HG03095 (cell line): ENCODE measurements at regions not wholly inside any gene's neighbourhood (a gene's known extent, or its start where the extent isn't known, plus 50 kb on each side); places are given as distances from the start of the nearest gene placed in this dataset.
"Not testable (repeated sequence)": the region's sequence is repeated elsewhere in the genome, so short reads cannot be mapped to it uniquely, and the experiment has no call there.

Experiments
- ATAC-seq: cut with Tn5 transposase; IDR thresholded peaks from one replicate; pipeline ENCODE4 v1.9.1; 2021; ENCODE audit warnings: moderate library complexity; ENCODE audit not compliant: unreplicated experiment

- ATAC-seq: no peak
Observed at GRCh38 chr2:144668493-144669110, 148.7 kb upstream of the ZEB2 start.

- ATAC-seq: no peak
Observed at GRCh38 chr2:144666032-144666431, 146.1 kb upstream of the ZEB2 start.

DNA sequence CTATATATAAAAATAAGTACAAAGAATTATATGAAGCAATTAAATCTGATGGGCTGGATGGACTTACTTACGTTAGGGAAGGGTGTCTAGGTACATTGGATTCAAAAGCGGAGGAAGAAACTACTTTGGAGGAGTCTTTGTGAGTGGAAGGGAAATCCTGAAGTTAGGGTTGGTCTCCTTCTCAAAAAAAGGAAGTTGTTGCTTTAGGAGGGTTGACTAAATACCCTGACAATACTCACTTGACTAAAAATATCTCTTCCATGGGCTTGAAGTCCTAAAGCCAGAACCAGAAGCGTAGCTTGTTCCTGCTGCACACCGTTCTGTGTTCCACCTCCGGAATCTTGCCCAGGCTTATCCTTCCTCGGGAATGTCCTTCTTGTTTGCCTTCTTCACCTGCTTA, 143.3 kb upstream of the ZEB2 start:
- ATAC-seq: no peak

- ATAC-seq: no peak
Observed at GRCh38 chr2:144660518-144661316, 140.8 kb upstream of the ZEB2 start.

GRCh38 chr2:144659731-144660275, 139.9 kb upstream of the ZEB2 start:
- ATAC-seq: no peak

GRCh38 chr2:144654523-144654922, 134.6 kb upstream of the ZEB2 start:
- no peak for ATAC-seq

- no peak for ATAC-seq
Observed at GRCh38 chr2:144650907-144651306, 131.0 kb upstream of the ZEB2 start.

DNA sequence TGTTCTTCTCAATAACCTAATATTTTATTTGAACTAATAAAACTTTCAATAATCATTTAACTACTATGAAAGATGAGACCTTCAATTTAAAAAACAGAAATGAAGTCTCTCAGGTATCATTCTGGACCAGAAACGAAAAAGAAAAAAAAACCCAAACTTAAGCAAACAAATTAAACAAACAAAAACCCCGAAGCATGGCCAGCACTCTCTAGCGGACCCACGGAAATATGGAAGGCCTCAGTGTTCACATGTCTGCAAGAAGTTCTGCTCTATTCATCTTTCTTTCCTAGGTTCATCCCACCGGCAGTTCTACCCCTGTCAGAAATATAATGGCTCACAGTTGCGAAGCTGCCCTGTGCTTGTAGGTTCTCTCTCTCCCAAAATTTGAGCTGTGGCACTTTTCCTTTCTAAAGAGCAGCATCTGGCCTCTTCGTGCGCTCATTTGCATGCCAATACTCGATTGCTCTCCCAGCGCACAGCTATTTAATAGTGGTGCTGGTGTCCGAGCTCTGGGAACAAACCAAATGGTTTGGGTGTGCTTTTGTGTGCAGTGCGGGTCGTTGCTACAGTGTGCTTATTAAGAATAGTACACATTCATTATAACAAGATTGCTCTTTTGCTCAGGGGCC, 129.0 kb upstream of the ZEB2 start:
- no peak for ATAC-seq

DNA sequence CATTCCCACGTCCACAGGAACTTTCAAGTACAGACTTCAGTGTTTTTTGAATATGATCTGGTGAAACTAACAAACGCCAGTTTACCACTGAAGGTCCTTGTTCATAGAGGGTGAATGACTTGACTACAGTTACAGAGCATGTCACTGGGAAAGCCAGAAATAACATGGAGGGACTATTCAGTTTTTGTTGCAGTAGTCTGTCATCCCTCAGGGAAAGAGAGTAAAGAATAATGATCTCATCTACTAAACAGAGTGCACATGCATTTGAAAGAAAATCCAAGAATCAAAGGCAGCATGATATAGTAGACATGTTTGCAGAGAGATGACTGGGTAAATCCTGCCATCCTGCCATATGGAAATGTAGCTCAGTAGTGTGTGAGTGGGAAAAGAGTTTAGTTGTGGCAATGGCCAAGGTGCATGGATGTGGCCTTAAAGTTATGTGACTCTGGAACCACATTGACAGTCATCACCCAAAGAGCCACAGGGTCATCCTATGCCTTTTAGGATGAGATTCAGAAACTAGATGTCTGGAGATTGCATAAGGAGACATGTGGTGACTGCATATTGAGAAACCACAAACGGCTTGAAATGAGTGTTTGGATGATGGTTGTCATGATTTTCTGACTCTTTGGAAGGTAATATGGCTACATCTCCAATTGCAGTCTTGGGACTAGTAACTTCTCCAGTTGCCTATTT, 125.3 kb upstream of the ZEB2 start:
- ATAC-seq: no peak

GRCh38 chr2:144644549-144644948, 124.6 kb upstream of the ZEB2 start:
- ATAC-seq: no peak

DNA sequence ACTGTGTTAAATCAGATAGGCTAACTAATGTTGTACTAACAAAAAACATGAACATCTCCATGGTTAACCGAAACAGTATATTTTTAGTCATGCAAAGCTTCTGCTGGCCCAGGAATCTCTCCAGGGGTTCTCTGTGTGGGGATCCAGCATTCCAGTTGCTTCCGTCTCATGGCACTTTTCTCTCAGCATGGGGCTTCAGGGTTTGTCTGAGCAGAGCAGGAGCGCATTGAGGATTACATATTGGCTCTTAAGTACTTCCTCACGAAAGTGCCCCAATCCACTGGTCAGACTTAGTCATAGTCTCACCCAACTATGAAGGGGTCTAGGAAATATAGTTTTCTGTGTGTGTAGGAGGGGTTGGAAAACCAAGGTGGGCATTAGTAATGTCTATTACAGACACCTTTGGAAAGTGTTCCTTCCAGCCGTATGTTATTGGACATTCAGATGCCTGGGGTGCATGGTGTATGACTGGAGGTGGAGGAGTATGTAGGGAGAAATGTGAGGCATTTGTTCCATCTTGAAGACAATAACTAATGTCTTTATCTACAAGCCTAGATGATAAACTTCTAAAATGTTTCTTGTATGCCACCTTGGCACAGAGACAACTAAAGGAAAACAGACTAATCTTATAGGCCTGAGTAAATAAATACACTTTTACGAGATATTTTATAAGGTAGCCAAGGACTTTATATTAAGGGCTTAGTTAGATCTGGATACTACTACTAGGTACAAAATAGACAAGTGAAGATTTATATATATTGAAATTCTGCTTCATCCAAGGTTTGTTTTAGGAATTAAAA, 123.8 kb upstream of the ZEB2 start:
- ATAC-seq: no peak

- no peak for ATAC-seq
Observed at GRCh38 chr2:144642856-144643255, 122.9 kb upstream of the ZEB2 start.

DNA sequence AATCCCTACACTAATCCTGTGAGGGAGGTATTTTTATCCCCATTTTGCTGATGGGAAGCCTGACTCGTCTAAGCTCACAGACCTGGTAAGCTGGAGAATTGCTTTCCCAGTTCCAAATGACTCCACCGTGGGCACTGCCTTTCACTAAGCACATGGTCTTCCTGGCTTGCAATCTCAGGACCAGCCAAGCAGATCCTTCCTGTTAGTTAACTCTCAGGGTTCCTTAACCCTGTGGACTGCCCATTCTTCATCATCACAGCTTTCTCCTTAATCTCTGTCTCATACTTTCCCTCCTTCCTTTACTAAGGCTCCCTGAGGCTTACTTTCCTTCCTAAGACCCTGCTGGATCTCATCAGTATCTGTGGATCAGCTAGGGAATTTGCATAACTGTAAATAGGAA, 122.2 kb upstream of the ZEB2 start:
- no peak for ATAC-seq

GRCh38 chr2:144638250-144638649, 118.3 kb upstream of the ZEB2 start:
- ATAC-seq: not testable (repeated sequence)

DNA sequence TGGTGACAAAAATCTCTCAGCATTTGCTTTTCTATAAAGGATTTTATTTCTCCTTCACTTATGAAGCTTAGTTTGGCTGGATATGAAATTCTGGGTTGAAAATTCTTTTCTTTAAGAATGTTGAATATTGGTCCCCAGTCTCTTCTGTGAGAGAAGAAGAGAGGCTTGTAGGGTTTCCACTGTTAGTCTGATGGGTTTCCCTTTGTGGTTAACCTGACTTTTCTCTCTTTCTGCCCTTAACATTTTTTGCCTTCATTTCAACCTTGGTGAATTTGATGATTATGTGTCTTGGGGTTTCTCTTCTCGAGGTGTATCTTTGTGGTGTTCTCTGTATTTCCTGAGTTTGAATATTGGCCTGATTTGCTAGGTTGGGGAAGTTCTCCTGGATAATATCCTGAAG, 116.9 kb upstream of the ZEB2 start:
- ATAC-seq: not testable (repeated sequence)

- no peak for ATAC-seq
Observed at GRCh38 chr2:144632809-144633208, 112.9 kb upstream of the ZEB2 start.

DNA sequence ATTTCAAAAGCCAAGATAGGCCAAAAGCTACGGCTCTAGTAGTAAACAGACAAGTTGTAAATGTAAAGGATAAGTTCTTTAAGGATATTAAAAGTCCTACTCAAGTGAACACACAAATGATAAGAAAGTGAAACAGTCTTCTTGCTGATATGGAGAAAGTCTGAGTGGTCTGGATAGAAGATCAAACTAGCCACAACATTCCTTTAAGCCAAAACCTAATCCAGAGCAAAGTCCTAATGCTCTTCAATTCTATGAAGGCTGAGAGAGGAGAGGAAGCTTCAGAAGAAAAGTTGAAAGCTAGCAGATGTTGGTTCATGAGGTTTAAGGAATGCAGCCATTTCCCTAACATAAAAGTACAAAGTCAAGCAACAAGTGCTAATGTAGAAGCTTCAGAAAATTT, 111.7 kb upstream of the ZEB2 start:
- ATAC-seq: no peak

DNA sequence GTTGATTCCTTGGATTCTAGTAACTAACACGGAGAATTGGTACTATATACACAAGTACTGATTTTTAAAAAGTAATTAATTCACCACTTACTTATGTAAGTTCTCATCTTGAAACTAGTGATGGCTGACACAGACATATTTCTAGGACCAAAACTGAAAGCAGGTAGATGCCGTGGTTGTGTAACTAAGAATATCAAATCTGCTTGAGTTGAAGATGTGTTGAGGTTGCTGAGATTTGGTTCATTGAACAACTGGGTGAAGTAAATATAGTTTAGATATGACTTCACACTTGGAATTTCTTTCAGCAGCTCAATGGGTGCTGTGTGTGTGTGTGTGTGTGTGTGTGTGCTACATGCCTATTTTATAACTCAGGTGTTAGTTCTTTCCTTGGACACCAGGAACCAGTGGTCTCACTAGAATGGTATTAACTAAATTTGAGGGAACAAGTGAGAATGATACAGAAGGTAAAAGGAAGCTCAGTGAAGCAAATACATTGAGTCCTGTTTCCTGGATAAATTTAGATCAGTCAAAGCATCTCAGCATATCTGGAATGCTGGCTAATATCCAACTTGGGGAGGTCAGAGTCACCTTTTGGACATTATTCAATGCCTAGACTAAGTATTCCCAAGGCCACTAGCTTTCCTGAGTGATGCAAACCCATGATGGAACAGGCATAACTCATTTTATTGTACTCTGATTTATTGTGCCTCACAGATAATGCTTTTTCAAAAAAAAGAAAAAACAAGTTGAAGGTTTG, 110.7 kb upstream of the ZEB2 start:
- ATAC-seq: peak; percentile 78

- ATAC-seq: no peak
Observed at GRCh38 chr2:144629935-144630334, 110.0 kb upstream of the ZEB2 start.

DNA sequence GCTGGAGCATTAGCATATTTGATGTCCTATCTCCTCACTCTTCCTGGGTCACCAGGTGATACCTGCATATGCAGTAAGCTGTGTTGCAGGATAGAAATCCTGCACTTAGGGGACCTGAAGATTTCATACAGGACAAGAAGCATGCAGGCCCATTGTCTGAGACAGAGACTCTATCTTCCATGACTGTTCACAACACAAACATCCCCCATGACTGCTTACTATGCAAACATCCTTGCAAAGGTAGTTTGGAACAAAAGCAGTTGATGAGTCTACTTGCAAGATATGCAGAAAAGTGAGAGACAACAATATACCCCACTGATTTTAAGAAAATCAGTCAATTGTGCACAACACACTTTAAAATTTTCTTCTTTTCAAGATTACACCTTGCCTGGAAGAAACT, 108.6 kb upstream of the ZEB2 start:
- ATAC-seq: no peak
